ENCODE measurements at regions not wholly inside any gene's neighbourhood (a gene's known extent, or its start where the extent isn't known, plus 50 kb on each side); places are given as distances from the start of the nearest gene placed in this dataset.
"Not testable (repeated sequence)": the region's sequence is repeated elsewhere in the genome, so short reads cannot be mapped to it uniquely, and the experiment has no call there.

DNA sequence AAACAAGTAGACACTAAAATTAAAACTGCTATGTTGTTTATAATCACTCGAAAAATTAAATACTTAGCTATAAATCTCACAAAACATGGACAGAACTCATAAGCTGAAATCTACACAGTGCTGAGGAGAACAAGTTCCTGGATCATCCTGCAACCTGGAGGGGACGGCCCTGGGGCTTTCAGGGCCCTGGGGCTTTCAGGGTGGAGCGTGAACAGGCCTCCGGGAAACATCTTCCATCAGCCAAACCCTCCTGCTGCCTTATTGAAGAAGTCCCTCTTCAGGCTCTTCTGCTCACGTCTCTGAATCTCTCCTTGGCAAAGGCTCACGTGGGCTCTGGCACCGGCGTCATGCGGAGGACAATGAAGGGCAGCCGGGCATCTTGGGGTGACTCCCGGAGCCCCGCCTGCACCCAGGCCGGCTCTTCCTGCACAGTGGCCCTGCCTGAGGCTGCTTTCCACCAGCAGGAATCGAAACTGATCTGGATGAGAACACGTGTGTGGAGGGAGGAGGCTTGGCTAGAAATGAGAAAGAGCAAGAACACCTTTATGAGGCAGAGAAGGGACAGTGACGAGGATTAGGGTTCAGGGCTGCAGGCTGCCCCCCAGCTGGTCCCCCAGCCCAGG is 127.3 kb downstream of the CDRT15L2 start:
- no peak for TF ChIP-seq ZFX (IDR thresholded peaks at IDR 0.05)
- TF ChIP-seq, protein P1, sequence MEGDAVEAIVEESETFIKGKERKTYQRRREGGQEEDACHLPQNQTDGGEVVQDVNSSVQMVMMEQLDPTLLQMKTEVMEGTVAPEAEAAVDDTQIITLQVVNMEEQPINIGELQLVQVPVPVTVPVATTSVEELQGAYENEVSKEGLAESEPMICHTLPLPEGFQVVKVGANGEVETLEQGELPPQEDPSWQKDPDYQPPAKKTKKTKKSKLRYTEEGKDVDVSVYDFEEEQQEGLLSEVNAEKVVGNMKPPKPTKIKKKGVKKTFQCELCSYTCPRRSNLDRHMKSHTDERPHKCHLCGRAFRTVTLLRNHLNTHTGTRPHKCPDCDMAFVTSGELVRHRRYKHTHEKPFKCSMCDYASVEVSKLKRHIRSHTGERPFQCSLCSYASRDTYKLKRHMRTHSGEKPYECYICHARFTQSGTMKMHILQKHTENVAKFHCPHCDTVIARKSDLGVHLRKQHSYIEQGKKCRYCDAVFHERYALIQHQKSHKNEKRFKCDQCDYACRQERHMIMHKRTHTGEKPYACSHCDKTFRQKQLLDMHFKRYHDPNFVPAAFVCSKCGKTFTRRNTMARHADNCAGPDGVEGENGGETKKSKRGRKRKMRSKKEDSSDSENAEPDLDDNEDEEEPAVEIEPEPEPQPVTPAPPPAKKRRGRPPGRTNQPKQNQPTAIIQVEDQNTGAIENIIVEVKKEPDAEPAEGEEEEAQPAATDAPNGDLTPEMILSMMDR (conservative IDR thresholded peaks at IDR 0.05), result no peak
- no peak overlapping the region for H3K27ac ChIP-seq

DNA sequence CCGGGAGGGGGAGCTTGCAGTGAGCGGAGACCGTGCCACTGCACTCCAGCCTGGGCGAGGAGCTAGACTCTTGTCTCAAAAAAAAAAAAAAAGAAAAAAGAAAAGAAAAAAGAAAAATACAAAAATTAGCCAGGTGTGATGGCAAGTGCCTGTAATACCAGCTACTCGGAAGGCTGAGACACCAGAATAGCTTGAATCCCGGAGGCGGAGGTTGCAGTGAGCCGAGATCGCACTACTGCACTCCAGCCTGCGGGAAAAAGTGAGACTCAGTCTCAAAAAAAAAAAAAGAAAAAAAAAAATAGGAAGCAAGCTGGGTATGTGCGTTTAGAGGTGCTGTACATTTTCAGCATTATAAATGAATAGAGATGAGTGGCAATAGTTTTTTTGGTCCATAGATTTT is 129.3 kb downstream of the CDRT15L2 start:
- not testable (repeated sequence) for H3K27ac ChIP-seq

DNA sequence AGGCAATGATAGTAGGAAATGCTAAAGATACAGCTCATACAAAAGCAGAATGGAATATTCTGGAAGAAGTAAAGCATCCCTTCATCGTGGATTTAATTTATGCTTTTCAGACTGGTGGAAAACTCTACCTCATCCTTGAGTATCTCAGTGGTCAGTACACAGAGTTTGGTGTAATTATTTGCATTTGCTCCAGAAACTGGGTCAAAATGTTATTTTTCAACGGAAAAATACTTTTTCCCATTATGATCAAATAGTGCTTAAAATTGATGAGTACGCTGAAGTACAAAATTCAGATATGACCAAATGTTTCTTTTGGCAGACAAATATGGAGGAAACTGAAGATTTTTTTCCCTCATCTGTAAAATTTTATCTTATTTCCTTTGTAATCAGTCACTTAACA is 137.0 kb downstream of the CDRT15L2 start:
- not testable (repeated sequence) for H3K27ac ChIP-seq

DNA sequence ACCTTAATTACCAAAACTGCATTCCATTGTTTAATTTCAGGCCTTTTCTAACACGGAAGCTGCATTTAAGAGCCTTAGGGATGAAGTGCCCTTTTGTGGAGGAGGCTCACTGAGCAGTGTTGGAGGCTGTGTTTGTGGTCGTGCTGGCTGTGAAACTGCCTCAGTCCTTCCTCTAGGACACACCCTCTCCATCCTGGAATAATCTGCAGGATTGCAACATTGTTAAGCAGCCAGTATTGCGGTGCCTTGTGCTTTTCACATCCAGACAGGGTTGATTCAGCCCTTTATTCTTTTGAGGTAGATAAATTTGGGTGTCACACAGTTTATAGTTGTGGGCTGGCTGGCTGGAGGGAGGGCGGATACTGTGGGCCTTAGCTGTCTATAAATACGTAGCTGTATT is 141.6 kb downstream of the CDRT15L2 start:
- TF ChIP-seq, protein P1 (conservative IDR thresholded peaks at IDR 0.05), result no peak
- TF ChIP-seq ZFX (IDR thresholded peaks at IDR 0.05), result no peak
- H3K27ac ChIP-seq, result no peak overlapping the region

DNA sequence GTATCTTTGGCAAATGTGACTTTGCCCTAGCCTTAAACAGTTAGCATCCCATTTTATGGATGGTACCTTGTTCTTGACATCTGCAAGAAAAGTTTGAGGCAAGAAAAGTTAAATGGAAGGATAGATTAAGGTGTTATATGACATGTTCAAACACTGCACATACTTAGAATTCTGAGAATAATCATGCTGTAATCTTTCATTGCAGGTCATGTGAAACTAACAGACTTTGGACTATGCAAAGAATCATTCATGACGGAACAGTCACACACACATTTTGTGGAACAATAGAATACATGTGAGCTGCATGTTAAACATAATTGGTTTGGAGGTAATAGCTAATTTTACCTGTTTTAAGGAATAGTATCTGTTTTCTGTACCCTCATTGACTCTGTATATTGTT is 144.9 kb downstream of the CDRT15L2 start:
- H3K27ac ChIP-seq, result not testable (repeated sequence)

DNA sequence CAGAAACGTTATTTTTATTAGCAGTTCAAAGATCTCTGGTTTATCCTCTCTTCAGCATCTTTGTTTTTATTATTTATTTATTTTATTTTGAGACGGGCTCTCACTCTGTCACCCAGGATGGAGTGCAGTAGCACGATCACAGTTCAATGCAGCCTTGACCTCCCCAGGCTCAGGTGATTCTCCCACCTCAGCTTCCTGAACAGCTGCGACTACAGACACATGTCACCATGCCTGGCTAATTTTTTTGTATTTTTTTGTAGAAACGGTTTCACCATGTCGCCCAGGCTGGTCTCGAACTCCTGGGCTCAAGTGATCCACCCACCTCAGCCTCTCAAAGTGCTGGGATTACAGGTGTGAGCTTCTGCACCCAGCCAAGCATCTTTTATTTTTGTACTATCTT is 147.7 kb downstream of the CDRT15L2 start:
- not testable (repeated sequence) for H3K27ac ChIP-seq

DNA sequence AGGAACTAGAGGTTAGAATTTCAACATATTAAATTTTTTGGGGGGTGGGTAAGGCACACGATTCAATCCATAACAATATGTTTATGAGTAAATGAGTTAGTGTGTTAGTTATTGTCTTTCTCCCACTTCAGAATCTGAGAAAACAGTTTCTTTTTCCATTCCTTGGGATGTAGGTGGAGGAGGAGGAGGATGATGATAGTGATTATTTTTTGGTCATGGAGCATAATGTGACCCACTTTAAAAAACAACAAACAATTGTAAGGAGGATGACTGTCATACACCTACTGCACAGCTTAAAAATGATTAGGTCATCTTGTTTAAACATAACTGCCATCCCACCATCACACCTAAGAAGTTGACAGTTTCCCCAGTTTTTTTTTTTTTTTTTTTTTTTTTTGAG is 148.7 kb downstream of the CDRT15L2 start:
- no peak for TF ChIP-seq ZFX (IDR thresholded peaks at IDR 0.05)
- TF ChIP-seq, protein P1 (conservative IDR thresholded peaks at IDR 0.05), result no peak
- H3K27ac ChIP-seq, result no peak overlapping the region

DNA sequence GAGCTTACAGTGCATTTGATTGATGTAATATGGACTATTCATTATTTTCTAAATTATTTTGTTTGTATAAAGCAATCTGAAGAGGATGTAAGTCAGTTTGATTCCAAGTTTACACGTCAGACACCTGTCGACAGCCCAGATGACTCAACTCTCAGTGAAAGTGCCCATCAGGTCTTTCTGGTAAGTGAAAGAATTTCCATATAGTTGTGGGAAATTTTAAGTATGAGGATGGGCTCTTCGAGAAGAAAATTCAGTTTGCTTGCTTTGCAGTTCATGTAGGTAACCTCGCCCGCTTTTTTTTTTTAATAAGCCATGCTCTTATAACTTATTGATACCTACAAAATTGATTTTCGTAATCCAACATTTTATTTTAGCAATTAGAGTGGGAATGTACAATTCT is 151.6 kb downstream of the CDRT15L2 start:
- not testable (repeated sequence) for H3K27ac ChIP-seq

DNA sequence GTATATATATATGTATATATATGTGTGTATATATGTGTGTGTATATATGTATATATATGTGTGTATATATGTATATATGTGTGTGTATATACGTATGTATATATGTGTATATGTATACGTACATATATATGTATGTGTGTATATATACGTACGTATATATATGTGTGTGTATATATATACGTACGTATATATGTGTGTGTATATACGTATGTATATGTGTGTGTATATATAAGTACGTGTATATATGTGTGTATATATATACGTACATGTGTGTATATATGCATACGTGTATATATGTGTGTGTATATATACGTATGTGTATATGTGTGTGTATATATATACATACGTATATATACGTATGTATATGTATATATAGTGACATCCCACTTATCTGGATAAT is 154.4 kb downstream of the CDRT15L2 start:
- TF ChIP-seq ZFX (IDR thresholded peaks at IDR 0.05), result no peak
- TF ChIP-seq, protein P1 (conservative IDR thresholded peaks at IDR 0.05), result no peak
- H3K27ac ChIP-seq, result no peak overlapping the region

DNA sequence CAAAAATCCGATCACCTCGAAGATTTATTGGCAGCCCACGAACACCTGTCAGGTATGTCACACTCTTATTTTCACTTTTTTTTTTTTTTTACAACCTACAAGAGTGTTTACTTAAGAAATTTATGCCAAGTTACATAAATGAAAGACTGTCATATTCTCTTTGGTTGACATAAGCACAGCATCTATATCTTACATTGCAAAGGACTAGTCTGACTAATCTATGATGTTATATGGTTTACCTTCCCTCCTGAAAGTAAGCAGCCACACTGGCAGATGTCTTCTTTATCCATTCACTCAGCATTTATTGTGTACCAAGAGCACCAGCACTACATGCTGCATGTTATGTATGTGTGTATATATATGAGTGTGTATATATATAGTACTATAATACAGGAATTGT is 156.3 kb downstream of the CDRT15L2 start:
- no peak overlapping the region for H3K27ac ChIP-seq
- no peak for TF ChIP-seq ZFX (IDR thresholded peaks at IDR 0.05)
- TF ChIP-seq, protein P1 (conservative IDR thresholded peaks at IDR 0.05), result no peak

DNA sequence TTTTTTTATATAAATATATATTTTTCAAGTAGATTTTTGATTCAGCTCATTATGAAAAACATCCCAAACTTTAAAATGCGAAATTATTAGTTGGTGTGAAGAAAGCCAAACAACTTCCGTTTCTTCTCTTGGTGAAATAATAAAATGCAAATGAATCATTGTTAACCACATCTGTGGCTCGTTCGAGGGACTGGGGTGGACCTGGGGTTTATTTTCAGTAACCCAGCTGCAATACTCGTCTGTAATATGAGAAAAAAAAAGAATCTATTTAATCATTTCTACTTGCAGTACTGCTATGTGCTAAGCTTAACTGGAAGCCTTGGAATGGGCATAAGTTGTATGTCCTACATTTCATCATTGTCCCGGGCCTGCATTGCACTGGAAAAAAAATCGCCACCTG is 158.1 kb downstream of the CDRT15L2 start:
- not testable (repeated sequence) for H3K27ac ChIP-seq
